22Rv1 (cell line): ENCODE measurements at regions not wholly inside any gene's neighbourhood (a gene's known extent, or its start where the extent isn't known, plus 50 kb on each side); places are given as distances from the start of the nearest gene placed in this dataset.

Experiments
- H3K27ac ChIP-seq: fragments of 450-650 bp; 2 replicates; pipeline ENCODE4 v1.5.1; 2017
- ZFX ChIP-seq: fragments of 450-650 bp; IDR thresholded peaks from 2 replicates; pipeline ENCODE4 v1.6.1; 2017; ENCODE audit warnings: antibody characterized with exemption, borderline replicate concordance
- TF ChIP-seq, protein P1 (sequence below): fragments of 450-650 bp; IDR thresholded peaks from 2 replicates; pipeline ENCODE4 v1.5.1; 2017; ENCODE audit warnings: mild to moderate bottlenecking

DNA sequence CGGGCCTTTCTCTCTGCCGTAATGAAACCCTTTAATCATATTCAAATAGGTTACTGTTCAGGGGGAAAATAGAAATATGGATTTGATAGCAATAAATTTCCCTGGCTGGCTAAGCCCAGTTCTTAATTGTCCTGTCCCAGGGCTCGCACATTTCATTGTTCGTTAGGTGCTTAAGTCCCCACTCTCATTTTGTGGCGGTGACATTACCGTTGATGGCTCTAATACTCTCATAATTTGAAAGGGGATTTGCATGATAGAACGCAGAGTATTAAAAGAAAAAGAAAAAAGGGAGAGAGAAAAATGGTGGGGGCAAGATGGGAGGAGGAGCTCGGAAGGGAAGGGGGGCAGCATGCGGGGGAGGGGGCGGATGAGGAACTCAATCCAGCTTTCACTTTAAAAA lies 79.1 kb upstream of the FOXP4 start:
- H3K27ac ChIP-seq: no peak overlapping the region
- TF ChIP-seq, protein P1, sequence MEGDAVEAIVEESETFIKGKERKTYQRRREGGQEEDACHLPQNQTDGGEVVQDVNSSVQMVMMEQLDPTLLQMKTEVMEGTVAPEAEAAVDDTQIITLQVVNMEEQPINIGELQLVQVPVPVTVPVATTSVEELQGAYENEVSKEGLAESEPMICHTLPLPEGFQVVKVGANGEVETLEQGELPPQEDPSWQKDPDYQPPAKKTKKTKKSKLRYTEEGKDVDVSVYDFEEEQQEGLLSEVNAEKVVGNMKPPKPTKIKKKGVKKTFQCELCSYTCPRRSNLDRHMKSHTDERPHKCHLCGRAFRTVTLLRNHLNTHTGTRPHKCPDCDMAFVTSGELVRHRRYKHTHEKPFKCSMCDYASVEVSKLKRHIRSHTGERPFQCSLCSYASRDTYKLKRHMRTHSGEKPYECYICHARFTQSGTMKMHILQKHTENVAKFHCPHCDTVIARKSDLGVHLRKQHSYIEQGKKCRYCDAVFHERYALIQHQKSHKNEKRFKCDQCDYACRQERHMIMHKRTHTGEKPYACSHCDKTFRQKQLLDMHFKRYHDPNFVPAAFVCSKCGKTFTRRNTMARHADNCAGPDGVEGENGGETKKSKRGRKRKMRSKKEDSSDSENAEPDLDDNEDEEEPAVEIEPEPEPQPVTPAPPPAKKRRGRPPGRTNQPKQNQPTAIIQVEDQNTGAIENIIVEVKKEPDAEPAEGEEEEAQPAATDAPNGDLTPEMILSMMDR: no peak
- TF ChIP-seq ZFX: no peak

DNA sequence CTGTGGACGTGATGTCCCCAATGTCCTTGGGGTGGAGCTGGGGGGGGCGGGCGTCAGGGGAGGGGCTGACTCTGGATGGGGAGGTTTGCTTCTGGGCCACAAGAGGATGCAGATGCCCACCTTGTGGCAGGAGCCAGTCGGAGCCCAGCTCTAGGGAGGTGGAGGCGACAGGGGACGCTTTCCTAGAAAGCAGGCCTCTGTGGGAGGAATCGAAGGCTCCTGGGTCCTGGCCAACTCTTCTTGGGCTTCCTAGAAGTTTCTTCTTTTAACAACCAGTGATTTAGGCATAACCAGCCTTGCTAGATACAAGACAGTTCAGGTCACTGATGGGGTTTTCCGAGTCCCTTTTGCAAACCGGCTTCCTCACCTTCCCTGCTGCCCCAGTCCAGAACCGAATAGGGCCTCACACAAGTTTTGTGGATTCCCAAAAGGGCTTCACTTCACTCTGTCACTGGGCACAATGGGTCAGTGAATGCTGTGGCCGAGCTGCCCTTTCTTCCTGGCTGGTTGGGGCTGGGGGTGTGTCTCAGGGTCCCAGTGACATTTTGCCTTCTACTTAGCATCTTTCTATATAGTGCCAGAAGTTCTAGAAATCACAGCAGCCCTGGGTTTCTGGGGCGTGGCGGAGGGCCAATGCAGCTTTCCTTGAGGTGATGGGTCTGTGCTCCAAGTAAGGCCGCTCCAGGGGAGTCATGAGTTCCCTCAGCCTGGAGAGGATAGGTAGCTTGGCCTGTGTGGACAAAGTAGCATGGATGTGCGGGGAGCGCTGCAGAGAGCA lies 78.4 kb upstream of the FOXP4 start:
- TF ChIP-seq ZFX: no peak
- TF ChIP-seq, protein P1: no peak
- no peak overlapping the region for H3K27ac ChIP-seq

DNA sequence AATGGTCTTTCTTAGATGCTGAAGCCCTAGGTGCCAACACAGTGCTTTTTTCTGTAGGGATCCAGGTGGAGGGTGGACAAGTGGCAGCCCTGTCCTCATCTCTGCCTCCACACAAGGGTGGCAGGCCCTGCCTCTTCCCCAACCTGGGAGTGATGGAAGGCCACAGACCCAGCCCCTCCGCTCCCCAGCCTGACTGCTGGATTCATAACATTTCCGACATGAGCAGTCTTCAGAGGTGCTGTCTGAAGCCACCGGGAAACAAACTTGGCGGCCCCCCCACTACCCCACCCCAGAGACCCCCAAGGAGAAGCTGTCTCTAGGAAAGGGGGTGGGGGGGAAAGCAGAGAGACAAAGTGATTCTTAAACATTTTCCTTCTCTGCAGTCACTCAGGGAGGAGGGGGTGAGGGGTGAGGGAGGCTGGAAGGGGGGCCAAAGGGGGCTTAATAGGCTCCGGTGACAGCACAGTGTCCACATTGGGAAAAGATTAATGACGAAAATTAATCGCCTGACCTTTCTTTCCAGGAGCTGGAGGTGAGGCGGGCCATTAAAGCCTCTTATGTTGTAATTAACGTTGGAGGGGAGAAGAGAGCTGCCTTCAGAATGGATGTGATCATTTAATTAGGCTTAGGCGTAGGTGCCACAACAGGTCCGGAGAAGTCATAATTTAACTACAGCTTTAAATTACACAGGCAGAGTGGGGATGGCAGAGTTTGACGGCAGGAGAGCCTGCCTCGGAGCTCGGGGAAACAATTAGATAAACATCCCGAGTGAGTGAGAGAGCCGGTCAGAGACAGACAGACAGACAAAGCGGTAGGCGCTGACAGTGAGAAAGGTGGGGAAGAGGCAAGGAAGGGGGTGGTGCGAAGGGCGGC lies 76.8 kb upstream of the FOXP4 start:
- no peak overlapping the region for H3K27ac ChIP-seq
- no peak for TF ChIP-seq ZFX
- TF ChIP-seq, protein P1: no peak

DNA sequence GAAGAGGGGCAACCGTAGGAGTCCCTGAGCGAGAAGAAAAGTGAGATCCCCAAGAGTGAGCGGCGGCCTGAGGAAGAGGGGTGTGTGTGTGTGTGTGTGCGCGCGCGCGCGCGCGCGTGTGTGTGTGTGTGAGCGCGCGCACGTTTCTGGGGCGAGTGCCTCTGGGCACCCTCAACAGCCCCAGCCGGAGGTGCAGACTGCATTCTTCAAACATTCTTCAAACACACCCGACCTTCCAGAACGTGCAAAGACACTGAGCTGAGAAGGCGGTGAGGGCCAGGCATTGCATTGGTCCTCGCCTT lies 76.2 kb upstream of the FOXP4 start:
- TF ChIP-seq, protein P1: no peak
- no peak for TF ChIP-seq ZFX

DNA sequence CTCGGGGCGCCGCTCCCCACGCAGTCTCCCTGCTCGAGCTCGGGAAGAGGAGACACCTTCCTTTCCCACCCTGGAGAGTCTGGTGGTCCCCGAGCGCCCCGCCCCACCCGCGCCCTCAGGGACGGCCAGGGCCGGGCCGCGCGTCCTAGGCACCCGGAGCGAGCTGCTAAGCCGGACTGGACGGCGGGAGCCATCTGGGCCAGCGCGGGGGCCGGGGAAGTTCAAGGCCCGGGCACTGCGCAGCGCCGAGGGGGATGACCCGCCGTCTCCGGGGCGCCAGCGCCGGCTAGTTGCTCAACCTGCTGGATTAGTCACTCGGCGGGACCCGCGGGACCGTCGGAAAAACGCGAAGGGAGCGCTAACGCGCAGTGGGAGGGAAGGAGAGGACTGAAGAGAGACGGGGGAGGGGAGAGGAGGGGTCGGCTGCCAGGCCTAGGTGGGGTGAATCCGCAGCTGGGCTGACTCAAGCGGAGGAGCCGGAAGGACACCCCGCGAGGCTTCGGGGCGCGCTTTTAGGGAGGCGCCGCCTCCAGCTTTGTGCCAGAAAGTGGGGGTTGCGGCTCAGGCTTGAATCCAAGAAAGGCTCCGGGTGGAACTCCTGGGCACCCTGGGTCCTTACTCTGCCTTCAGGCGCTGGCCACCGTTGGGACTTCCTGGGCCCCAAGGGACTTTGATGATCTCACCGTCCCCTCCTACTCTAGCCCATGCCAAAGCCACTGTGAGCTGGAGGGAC lies 75.7 kb upstream of the FOXP4 start:
- no peak overlapping the region for H3K27ac ChIP-seq

More for the DNA sequence above, 76.2 kb upstream of the FOXP4 start:
- H3K27ac ChIP-seq: no peak overlapping the region

DNA sequence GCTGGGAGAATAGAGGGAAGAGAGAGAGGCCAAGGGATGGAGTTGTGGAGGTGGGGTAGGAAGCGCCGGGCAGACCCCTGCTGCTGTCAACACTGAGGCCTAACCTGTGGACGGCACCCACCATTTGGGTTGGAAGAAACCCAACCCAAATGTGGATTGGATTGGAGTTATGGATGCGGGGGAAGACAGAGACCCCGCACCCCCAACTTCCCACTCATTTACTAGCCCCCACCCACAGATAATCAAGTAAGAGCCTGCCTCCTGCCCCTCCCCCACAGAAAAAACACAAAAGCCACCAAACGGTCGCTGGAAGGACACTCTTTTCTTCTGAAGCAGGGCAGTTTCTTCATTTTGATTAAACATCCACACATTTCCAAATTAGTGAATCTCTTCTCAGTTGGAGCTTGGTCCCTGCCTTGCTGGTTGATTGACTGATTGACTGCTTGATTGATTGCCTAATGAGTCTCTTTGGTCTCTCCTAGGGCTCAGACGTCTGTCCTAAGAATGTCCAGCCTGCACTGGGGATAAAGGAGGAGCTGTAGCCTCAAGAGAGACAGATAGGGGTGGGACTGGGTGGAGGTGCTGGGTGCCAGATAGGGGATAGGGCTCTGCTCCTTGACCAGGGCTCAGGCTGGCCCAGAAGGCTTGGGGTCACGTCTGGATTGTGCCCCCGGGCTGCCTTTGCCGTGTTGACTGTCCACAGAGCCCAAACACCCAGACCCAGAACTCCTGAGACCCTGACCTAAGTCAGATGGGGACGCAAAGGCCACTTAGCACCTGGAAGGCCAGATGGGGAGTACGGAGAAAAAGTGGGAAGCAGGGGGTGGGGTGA lies 74.9 kb upstream of the FOXP4 start:
- TF ChIP-seq ZFX: no peak
- TF ChIP-seq, protein P1: no peak
- no peak overlapping the region for H3K27ac ChIP-seq

More for the DNA sequence above, 75.7 kb upstream of the FOXP4 start:
- TF ChIP-seq, protein P1: no peak
- TF ChIP-seq ZFX: no peak
